K562 (cell line): ENCODE measurements at regions not wholly inside any gene's neighbourhood (a gene's known extent, or its start where the extent isn't known, plus 50 kb on each side); places are given as distances from the start of the nearest gene placed in this dataset.

Source experiments
- ARID3A ChIP-seq: IDR thresholded peaks from 2 replicates; pipeline ENCODE4 v1.6.1; 2012; ENCODE audit warnings: low read depth, low read length, improper control_type of control experiment, borderline replicate concordance
- CEBPZ ChIP-seq: fragments of 150-350 bp; IDR thresholded peaks from 2 replicates; pipeline ENCODE4 v1.6.1; 2014; ENCODE audit warnings: low read depth, mild to moderate bottlenecking, low read length, borderline replicate concordance
- CHAMP1 ChIP-seq: fragments of 450-650 bp; IDR thresholded peaks from 2 replicates; pipeline ENCODE4 v1.6.1; 2016; ENCODE audit warnings: mild to moderate bottlenecking
- GABPB1 ChIP-seq: sonication (generic); formaldehyde crosslinking; IDR thresholded peaks from 2 replicates; pipeline ENCODE4 v1.8.0; 2022; ENCODE audit warnings: mild to moderate bottlenecking, missing genetic modification reagents
- KAT8 ChIP-seq: fragments of 450-650 bp; IDR thresholded peaks from 2 replicates; pipeline ENCODE4 v1.6.1; 2016; ENCODE audit warnings: low read depth, mild to moderate bottlenecking
- PURB ChIP-seq: sonication (generic); formaldehyde crosslinking; IDR thresholded peaks from 2 replicates; pipeline ENCODE4 v1.9.0; 2021; ENCODE audit warnings: low read depth, mild to moderate bottlenecking, missing genetic modification reagents
- SREBF1 ChIP-seq: fragments of 150-350 bp; IDR thresholded peaks from 2 replicates; pipeline ENCODE4 v1.6.1; 2014; ENCODE audit warnings: antibody characterized with exemption, low read depth, low read length, borderline replicate concordance
- TAF1 ChIP-seq: IDR thresholded peaks from 2 replicates; pipeline ENCODE4 v1.6.1; 2011; ENCODE audit warnings: mild to moderate bottlenecking, low read length, moderate library complexity; ENCODE audit not compliant: insufficient read depth, control insufficient read depth, severe bottlenecking; ENCODE audit errors: extremely low read depth
- TOE1 ChIP-seq, 2 experiments: fragments of 450-650 bp in 1 of 2; sonication (generic) in 1 of 2; formaldehyde crosslinking in 1 of 2; IDR thresholded peaks; 2 replicates each; pipeline versions ENCODE4 v1.7.1 to v1.8.0; 2016 to 2022; ENCODE audit warnings: borderline replicate concordance in 2 of 2, mild to moderate bottlenecking in 2 of 2, antibody characterized with exemption in 1 of 2, inconsistent platforms in 1 of 2, low read depth in 1 of 2, missing genetic modification reagents in 1 of 2, moderate library complexity in 1 of 2
- ZBTB33 ChIP-seq: sonication (generic); formaldehyde crosslinking; IDR thresholded peaks from 2 replicates; pipeline ENCODE4 v1.8.1; 2023; ENCODE audit warnings: mild to moderate bottlenecking, missing genetic modification reagents
- ZNF253 ChIP-seq: fragments of 250-450 bp; sonication (Bioruptor Pico); conservative IDR thresholded peaks from 2 replicates; pipeline ENCODE4 v1.6.1; 2021; ENCODE audit warnings: mild to moderate bottlenecking
- ZNF766 ChIP-seq: fragments of 200-800 bp; sonication (Bioruptor generic); conservative IDR thresholded peaks from 2 replicates; pipeline ENCODE4 v1.6.1; 2016; ENCODE audit warnings: missing genetic modification characterization, missing compliant biosample characterization

- TF ChIP-seq CHAMP1 = no peak
- no peak for TF ChIP-seq SREBF1
- no peak for TF ChIP-seq ZBTB33
- no peak for TF ChIP-seq ZNF766 (CRISPR knock-in tag)
- TF ChIP-seq PURB (CRISPR knock-in tag) = no peak
- no peak for TF ChIP-seq KAT8
- no peak for TF ChIP-seq TOE1 (IDR thresholded peaks at IDR 0.05; ENCODE audit: borderline replicate concordance)
- TF ChIP-seq TOE1 (CRISPR knock-in tag; IDR thresholded peaks at IDR 0.05; ENCODE audit: borderline replicate concordance, low read depth) = no peak
- TF ChIP-seq ARID3A = no peak
- TF ChIP-seq GABPB1 (CRISPR knock-in tag) = no peak
- TF ChIP-seq ZNF253 (CRISPR knock-in tag) = no peak
- TF ChIP-seq CEBPZ = no peak
- no peak for TF ChIP-seq TAF1
These were observed 389.0 kb upstream of the ZFP42 start (continued) for GRCh38 chr4:187606581-187606980.
